SW480 (cell line): ENCODE measurements at regions not wholly inside any gene's neighbourhood (a gene's known extent, or its start where the extent isn't known, plus 50 kb on each side); places are given as distances from the start of the nearest gene placed in this dataset.
A peak's percentile ranks its signal among the peaks of the same experiment; 100 is the strongest.
"Not testable (repeated sequence)": the region's sequence is repeated elsewhere in the genome, so short reads cannot be mapped to it uniquely, and the experiment has no call there.

Experiments
- DNase-seq: peaks from one replicate; pipeline ENCODE4 v3.0.0-alpha.2; 2016; ENCODE audit warnings: low spot score

DNA sequence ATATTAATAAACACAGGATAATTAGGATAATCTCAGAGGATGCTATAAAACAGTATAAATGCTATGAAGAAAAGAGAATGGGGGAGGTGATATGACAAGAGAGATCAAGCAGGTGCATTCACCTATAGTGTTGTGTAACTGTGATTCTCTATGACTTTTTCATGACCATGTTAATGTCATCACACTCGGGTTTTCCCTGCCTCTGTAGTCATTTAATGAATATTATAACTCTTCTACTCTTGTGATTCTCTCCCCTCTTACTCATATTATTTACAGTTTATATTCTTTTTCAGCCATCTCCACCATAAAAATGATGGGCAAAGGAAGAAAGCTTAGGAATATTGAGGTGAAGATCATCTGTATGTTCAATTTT lies 106.9 kb upstream of the SGK1 start:
- DNase-seq, result no peak

DNA sequence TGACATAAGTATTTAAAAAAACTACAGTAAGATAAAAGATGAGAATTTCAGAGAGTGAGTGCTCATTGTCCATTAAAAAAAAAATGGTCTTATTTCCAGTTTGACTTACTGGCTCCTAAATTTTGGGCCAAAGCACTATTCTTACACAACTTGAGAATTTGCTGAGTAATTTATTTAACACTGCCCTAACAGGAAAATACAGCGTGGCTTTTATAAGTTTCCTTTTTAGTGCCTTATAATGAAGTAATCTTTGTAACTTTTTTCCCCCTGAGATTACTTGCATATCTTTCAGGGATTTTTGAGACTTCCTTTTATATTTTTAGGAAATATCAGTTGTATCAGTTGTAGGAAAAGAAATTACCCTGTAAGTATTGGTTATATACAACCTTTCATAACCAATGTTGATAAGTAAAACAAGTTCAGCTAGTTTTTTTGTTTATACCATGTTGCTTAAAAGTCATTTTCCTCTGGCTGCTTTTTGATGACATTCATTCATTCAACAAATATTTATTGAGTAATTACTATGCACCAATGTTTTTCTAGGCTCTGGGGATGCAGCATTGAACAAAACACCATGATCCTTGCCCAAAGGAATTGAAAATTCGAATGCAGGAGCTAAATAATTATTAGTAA lies 106.4 kb upstream of the SGK1 start:
- DNase-seq, result no peak

DNA sequence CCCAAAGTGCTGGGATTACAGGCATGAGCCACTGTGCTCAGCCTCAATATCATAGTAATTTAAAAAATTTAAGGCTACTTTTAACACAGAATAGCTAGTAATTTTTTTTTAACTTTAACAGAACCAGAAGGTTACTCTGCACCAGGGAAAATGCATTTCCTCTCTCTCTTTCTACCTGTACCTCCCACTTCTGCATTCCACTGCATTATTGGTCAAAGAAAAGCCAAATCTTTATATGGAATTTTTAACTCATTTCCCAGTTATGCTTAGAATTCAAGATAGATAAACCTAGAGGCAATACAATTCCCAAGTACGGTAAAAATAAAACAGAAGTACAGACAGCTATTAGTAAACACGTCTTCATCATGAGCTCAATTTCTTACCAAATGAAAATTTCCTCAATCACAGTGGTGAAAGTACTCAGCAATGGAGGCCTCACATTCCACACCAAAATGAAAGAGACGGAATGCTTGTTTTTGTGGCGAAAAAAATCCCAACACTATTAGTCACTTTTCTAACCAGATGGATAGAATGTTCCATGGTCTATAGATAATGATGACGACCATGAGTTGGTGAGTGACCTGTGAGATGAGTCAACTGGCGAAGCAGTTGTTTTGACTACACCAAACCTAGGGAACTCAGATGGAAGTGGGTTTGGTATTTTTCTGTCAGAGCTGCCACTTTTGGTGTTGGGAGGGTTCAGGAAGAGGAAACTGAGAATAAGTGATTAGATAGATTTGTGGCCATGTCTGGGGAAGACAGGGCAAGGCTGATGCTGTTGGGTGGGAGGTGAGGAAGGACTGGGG lies 104.7 kb upstream of the SGK1 start:
- DNase-seq, result peak; percentile 13

DNA sequence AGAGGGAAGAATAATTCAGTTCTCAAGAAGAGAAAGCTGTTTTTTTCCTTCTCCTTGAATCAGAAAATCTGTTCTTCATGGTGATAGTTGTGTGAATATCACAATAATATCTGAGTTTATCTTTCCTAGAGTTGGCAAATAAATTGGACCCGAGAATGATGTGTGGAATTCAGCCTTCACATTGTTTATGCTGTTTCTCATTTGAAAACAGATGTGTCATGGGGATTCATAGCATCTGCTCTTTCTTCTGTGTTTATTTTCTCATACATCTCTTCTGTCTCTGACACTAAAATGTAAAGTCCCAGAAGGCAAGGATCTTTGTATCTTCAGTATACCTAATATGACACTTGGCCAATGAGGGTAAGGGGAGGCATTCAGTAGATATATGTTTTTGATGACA lies 103.6 kb upstream of the SGK1 start:
- DNase-seq, result no peak

DNA sequence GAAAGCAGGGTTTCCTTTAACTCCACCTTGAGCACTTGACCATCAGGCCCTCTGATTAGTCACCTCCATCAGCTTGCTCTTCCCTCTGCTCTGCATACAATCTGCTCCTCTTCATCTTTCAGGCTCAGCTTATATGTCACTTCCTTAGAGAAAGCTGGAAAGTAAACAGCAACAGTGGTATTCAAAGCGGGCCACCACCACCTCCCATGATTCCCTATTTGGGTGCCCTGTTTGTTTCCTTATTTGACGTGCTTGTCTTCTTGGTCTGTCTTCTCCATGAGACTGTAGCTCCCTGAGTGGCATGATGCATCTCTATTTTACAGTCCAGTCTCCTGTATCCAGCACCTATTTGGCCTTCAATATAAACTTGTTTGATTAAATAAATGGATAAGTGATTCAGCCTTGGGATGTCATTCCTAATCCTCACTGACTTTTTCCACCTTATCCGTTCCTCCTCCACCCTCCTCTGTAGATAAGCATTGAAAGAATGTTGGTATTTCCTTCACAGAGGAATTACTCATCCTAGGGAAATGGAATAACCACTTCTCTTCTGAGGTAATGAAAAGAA lies 102.8 kb upstream of the SGK1 start:
- no peak for DNase-seq

DNA sequence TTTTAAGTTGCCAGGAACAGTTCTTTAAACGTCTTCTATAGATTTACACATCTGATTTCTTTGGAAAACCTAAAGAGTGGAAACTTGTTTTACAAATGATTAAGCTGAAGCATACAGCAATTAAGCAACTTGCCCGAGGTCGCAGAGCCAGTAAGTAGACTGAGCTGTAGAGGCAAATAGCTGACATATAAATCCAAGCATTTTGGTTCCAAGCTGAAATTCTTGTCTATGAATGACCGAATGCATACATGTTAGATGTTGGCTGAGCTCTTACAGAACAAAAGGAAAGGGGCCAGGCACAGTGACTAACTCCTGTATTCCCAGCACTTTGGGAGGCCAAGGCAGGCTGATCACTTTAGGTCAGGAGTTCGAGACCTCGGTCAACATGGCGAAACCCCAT lies 101.8 kb upstream of the SGK1 start:
- no peak for DNase-seq

DNA sequence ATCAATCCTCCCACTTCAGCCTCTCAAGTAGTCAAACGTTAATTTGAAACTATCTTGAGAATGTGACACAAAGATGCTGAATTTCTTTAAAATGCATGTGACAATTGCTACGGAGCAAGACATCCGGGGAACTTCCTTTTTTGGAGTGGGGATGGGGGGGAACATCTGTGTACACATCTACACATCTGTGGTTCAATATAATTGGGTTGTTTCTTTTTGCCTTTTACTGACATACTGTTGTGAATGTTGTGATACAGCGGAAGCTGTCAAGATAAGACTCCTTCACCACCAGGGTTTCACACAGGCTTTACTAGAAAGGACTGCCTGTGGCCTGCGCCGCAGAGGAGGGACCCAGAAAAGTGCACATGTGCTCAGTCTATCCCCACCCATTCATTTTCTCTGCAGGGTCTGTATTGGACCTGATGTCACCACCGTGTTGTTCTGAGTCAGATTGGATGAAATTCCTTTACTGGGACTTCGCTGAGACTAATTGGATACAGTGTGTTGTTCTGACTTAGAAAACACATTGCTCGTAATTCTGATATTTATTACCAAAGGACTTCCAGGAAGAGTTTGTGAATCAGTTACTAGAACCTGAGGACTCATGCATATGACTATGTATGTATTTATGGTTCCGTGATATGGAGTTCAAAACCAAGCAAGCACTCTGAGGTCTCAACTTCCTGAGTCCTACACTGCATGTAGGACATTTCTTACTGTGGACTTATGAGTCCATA lies 98.7 kb upstream of the SGK1 start:
- DNase-seq, result no peak

DNA sequence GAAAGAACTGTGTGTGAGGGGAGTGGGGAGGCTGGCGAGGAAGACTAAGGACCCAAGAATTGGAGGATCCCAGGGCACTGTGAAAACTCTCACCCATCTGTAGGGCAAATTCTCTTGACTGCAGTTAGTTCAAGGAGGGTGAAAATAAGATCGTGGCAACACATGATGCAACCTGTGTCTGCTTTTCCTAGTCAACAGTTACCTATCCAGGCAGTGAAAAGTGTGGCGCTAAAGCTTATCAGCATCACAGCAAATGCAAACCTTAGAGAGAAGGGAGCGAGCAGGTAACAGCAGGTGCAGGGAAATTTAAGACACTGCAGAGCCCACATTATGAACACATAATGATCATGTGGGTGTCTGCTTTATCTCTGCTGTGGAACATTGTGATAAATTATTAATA lies 97.7 kb upstream of the SGK1 start:
- no peak for DNase-seq

DNA sequence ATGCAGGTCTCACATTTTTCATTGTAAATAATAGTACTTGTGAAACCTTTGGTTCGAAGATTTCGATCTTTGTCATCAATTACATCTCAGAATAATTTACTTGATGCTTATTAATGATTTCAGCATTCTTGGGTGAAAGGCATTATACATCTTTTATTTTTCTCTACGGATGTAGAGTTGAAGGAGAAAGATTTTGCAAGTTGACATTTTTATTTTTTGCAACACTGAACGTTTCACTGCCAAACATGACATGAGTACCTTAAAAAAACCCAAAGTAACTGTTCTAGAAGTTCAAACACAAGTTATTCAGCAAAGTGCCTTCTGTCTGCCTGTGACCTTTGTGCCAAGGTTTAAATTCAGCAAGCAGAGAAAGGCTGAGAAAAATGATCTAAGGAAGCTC lies 97.3 kb upstream of the SGK1 start:
- no peak for DNase-seq

DNA sequence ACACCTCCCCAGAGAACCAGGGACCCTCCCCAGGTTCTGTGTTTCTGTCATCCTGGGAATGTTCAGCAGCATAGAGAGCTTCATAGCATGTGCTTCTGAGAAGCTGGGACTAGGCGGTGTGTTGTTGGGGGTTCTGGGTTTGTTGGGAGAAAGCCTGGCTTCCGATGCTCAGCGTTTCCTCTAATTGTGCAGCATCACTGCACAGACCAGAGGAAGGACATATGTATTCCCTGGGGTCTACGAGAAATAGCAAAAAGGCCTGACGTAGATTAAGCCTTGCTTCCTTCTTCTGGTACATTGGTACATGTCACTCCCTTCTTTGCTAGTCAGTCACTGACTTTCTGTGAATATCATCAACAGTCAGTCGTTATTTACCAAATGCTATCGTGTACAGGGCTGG lies 96.9 kb upstream of the SGK1 start:
- DNase-seq, result no peak

DNA sequence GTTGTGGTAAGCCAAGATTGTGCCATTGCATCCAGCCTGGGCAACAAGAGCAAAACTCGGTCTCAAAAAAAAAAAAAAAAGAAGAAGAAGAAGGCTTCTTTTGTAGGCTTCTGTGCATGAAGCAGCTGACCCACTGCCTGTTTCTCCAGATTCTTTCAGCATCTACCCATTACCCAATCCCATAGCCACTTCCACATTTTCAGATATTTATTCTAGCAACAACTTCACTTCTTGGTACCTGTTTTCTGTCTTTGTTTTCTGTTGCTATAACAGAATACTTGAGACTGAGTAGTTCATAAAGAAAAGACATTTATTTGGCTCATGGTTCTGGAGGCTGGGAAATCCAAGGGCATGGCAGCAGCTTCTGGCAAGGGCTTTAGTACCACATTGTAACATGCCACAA lies 95.3 kb upstream of the SGK1 start:
- no peak for DNase-seq

DNA sequence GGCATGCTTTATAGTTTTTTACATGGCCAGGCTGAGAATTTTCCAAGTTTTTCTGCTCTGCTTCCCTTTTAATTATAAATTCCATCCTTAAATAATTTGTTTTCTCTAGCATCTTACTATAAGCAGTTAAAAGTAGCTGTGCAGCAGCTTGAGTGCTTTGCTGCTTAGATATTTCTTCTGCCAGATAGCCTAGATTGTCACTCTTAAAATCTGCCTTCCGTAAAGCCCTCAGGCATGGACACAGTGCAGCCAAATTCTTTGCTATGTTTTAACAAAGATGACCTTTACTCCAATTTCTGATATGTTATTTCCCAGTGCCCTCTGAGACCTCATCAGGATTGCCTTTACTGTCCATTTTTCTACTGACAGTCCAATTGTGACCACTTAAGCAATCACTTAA lies 92.6 kb upstream of the SGK1 start:
- DNase-seq, result no peak

DNA sequence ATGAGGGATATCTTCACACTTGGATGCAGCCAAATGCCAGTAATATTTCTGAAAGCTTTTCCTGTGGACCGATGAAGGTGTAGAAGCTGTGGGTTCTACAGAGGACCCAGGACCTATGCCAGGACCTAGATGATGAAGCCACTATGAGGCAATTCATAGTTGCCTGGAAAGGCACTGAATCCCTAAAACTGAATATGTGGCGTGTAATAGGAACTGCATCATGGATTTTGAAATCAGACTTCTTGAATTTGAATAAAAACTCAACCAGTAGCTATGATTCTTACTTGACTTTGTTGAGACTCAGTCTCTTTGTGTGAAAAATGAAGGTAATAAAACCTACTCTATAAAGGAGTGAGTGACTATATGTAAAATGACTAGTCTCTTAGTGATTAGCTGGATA lies 89.9 kb upstream of the SGK1 start:
- DNase-seq, result no peak

DNA sequence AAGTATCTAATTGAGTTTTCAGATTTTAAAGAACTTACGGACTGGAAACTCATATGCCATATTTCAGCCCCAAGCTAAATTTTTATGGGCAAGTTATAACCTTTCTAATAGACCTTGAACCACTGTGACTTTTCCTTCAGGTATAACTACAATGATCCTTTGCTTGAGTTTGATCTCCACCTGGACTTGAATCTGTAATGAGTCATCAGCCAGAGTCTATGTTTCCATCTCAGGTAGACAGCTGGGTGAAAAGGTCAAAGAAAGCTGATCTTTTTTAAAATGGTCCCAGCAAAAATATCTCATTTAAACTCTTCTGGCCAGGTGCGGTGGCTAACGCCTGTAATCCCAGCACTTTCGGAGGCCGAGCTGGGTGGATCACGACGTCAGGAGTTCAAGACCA lies 88.4 kb upstream of the SGK1 start:
- no peak for DNase-seq

DNA sequence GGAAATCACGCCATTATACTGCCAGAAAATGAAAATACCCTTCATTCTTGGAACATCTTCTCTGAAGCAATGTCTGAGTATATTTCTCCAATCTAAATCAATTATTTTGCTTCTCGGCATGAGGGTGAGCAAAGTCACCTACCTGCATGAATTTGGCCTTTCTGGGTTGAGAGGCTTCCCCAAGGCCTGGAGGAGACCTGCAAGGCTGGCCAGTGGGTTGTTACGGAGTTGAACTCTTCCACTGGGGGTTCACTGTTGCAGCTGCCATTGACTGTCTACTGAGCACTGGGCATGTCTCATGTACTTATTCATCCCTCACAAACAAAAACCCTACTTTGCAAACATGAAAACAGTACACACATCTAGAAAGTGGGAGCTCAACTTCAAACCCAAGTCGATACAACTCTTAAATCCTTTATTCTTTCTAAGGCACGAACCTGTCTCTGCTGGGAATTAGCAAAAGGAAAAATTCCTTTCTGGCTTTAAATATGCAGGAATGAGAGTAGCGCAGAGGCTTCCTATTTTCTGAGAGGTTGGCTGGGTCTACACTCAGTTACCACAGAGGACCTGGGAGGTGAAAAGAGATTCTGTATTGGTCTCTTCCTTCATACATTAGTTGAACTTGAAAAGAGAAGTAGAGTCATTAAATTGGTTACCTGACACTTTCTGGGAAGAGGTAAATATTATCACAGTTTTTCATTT lies 87.6 kb upstream of the SGK1 start:
- DNase-seq, result no peak

DNA sequence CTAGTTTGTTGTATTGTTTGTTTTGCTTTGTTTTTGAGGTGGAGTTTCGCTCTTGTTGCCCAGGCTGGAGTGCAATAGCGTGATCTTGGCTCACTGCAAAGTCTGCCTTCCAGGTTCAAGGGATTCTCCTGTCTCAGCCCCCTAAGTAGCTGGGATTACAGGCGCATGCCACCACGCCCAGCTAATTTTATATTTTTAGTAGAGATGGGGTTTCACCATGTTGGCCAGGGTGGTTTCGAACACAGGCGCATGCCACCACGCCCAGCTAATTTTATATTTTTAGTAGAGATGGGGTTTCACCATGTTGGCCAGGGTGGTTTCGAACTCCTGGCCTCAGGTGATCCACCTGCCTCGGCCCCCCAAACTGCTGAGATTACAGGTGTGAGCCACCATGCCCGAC lies 85.4 kb upstream of the SGK1 start:
- DNase-seq, result not testable (repeated sequence)

DNA sequence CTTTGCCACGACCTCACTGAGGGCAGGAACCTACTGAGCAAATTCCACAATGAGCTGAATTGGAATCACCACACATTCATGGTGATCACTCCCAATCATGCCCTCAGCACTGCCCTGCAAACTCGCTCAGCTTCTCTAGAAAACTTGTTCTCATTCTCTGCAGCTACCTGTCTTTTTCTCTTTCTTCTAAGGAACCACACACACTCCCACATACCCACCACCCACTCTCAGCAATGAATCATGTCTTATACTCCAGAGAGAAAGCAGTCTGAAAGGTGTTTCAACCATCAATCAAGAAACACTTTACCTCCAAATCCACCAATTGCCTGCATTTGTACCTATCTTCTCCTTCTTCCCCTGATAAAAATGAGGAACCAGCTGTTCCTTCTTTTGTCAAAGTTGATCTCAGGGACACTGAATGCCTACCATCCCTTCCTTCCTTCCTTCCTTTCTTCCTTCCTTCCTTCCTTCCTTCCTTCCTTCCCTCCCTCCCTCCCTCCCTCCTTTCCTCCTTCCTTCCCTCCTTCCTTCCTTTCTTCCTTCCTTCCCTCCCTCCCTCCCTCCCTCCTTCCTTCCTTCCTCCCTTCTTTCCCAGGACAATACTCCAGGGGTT lies 84.6 kb upstream of the SGK1 start:
- DNase-seq, result no peak

DNA sequence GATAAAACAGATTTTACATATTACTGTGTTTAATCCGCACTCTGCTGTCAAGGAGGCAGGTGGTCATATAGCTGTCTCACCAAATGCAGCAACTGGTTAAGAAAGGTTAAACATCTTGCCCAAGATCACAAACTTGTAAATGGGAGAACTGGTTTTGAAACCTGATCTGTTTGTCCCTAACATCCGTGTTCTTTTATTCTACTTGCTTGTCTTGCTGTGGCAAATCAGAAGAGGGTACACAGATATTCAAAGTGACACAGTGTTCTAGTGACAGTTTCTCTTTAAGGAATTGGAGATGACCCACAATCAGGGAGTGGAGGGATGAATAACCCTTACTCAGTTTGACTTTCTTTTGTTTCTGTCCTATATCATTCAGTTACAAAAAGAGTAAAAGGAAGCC lies 83.0 kb upstream of the SGK1 start:
- DNase-seq, result no peak

DNA sequence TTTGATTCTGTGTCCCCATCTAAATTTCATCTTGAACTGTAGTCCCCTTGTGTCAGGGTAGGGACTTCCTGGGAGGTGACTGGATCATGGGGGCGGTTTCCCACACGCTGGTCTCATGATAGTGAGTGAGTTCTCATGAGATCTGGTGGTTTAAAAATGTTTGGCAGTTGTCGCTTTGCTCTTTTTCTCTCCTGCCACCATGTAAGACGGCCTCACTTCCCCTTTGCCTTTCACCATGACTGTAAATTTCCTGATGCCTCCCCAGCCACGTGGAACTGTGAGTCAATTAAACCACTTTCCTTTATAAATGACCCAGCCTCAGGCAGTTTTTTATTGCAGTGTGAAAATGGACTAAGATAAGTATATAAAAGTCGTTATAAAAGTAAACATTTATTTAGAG lies 80.5 kb upstream of the SGK1 start:
- DNase-seq, result no peak

DNA sequence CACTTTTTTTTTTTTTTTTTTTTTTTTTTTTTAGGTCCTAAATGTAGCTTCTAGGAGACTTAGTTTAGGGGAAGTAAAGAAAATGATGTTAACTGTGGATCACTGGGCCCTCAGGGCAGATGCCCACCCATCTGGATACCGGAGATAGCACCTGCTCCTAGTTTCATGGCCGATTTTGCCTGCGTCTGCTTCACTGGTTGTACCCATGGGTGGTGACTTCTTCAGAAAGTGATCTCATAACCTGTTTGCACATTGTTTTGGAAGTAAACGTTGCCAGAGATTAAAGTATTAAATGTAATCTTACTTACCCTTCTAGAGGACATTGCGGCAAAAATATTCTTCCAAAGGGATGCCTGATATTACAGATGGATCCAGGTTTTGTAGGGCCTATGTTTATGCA lies 79.8 kb upstream of the SGK1 start:
- DNase-seq, result no peak

DNA sequence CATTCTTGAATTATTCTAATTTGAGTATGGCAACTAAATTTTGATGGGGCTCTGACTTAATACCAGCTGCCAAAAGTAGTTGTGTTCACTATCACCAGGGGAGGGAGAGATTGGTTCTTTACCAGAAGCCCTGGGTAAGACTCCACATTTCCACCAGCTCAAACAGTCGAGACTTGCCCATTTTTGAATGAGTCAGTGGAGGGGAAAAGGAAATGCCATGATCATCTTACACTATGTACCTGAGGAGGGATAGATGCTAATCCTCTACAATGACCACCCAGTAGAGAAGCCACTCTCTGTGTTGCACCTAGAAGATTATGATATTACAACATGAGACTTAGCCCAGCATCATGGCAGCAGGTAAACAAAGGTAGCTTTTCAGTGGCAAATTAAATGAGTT lies 77.0 kb upstream of the SGK1 start:
- no peak for DNase-seq

DNA sequence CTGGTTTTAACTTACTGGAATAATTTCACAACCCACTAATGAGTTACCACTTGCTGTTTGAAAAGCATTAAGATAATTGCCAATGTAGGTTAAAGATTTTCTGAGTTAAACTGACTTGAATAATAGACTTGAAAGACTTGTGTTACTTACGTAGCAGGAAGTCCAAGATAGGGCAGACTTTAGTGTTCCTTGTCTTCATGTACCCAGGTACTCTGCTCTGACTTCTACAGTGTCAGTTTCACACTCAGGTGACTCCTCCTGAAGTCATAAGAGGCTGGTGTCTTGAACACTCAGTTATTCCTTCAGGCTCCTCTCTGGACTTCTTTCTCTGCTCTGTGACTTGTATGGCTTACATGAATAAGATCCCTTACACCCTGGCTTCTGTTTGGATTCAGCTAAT lies 76.3 kb upstream of the SGK1 start:
- DNase-seq, result no peak
